CD4-positive, alpha-beta T cell (primary cell): ENCODE measurements at regions not wholly inside any gene's neighbourhood (a gene's known extent, or its start where the extent isn't known, plus 50 kb on each side); places are given as distances from the start of the nearest gene placed in this dataset.

ENCODE experiments used
- ATAC-seq: fragments of 200-7000 bp; cut with Tn5 transposase; one replicate; pipeline ENCODE4 v1.10.0; 2022; ENCODE audit warnings: mild to moderate bottlenecking; ENCODE audit not compliant: poor library complexity
- CTCF ChIA-PET: fragments of 350-600 bp; sonication (Branson Sonifier 250); formaldehyde crosslinking; loops from one replicate; lab custom pipeline; 2021; ENCODE audit warnings: antibody characterized with exemption, inconsistent platforms; lab: Charles Lee
- POLR2A ChIA-PET: fragments of 350-600 bp; sonication (Branson Sonifier 250); formaldehyde crosslinking; loops from one replicate; lab custom pipeline; 2021; ENCODE audit warnings: antibody characterized with exemption, inconsistent platforms; lab: Charles Lee
- DNase-seq, 14 experiments: peaks; one replicate each; pipeline ENCODE4 v3.0.0-alpha.2; 2013 to 2020; ENCODE audit warnings: mixed read lengths in 2 of 14
- H3K27ac ChIP-seq, 2 donors: one replicate each; pipeline versions ENCODE4 v1.5.1 to v1.7.0; 2013; ENCODE audit warnings: low read length in 2 of 2, low read depth in 1 of 2, mild to moderate bottlenecking in 1 of 2
- H3K27me3 ChIP-seq, 2 experiments: 1 replicate in 1 of 2; 2 replicates in 1 of 2; pipeline versions ENCODE4 v1.6.1 to v1.7.0; 2013; ENCODE audit warnings: low read length in 2 of 2, control low read depth in 1 of 2, mild to moderate bottlenecking in 1 of 2, moderate library complexity in 1 of 2; ENCODE audit not compliant: insufficient read depth in 2 of 2, control insufficient read depth in 1 of 2
- H3K36me3 ChIP-seq: one replicate; pipeline ENCODE4 v1.6.1; 2013; ENCODE audit warnings: low read length, control low read depth; ENCODE audit not compliant: insufficient read depth
- H3K4me1 ChIP-seq: one replicate; pipeline ENCODE4 v1.6.1; 2013; ENCODE audit warnings: low read length, control low read depth; ENCODE audit not compliant: insufficient read depth
- H3K4me3 ChIP-seq: one replicate; pipeline ENCODE4 v1.5.1; 2013; ENCODE audit warnings: mild to moderate bottlenecking, low read length, moderate library complexity
- H3K9me3 ChIP-seq, 2 experiments: 1 replicate in 1 of 2; 2 replicates in 1 of 2; pipeline versions ENCODE4 v1.6.1 to v1.7.0; 2013; ENCODE audit warnings: low read length in 2 of 2, mild to moderate bottlenecking in 2 of 2, control low read depth in 1 of 2, moderate library complexity in 1 of 2; ENCODE audit not compliant: control insufficient read depth in 1 of 2, insufficient read depth in 1 of 2
- H3K27ac Mint-ChIP-seq: one replicate; pipeline ENCODE4 v1.8.0; 2020; ENCODE audit warnings: mixed read lengths
- H3K27me3 Mint-ChIP-seq: one replicate; pipeline ENCODE4 v1.8.0; 2021; ENCODE audit warnings: mixed read lengths
- H3K36me3 Mint-ChIP-seq: one replicate; pipeline ENCODE4 v1.8.0; 2021; ENCODE audit warnings: low read depth, mixed read lengths
- H3K4me1 Mint-ChIP-seq: one replicate; pipeline ENCODE4 v1.8.0; 2021; ENCODE audit warnings: low read depth, mixed read lengths
- H3K4me3 Mint-ChIP-seq: one replicate; pipeline ENCODE4 v1.8.0; 2020; ENCODE audit warnings: mild to moderate bottlenecking, mixed read lengths
- H3K9me3 Mint-ChIP-seq: one replicate; pipeline ENCODE4 v1.8.0; 2020; ENCODE audit warnings: mixed read lengths
- intact Hi-C, 2 experiments: fragments of 100-400 bp; cut with DNase I in 1 of 2; cut with micrococcal nuclease in 1 of 2; formaldehyde crosslinking; loops; one replicate each; pipeline versions ENCODE4 v1.15.1 to v1.9.0; 2023 to 2025; cut with DNase I, micrococcal nuclease
- TF ChIP-seq, protein P1 (sequence below): fragments of 200-600 bp; IDR thresholded peaks from one replicate; pipeline ENCODE4 v1.8.0; 2022; ENCODE audit warnings: antibody characterized with exemption, mild to moderate bottlenecking

DNA sequence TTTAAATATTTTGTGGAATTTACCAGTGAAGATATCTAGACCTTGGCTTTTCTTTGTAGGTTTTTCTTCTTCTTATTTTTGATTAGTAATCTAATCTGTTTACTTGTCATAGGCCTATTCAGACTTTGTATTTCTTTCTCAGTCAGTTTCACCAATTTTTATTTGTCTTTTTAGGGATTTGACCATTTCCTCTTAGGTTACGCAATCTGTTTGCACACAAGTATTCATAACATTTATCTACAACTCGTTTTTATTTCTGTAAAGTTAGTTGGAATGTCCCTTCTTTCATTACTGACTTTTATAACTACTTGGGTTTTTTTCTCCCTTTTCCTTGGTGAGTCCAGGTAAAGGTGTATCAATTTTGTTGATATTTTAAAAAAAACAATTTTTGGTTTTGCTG, 545.7 kb downstream of the AACS start:
- no peaks in the 10 kb centered on the region for H3K36me3 ChIP-seq
- POLR2A ChIA-PET: no interaction called here
- intact Hi-C loops: no loop called here
- CTCF ChIA-PET: no interaction called here
- no peaks in the 10 kb centered on the region for H3K9me3 Mint-ChIP-seq
- DNase-seq (no peak), ATAC-seq (no peak)
- H3K4me1 Mint-ChIP-seq: no peaks in the 10 kb centered on the region
- H3K27me3 ChIP-seq: no peaks in the 10 kb centered on the region
- H3K36me3 Mint-ChIP-seq: no peaks in the 10 kb centered on the region
- H3K4me3 Mint-ChIP-seq: no peak overlapping the region
- TF ChIP-seq, protein P1, sequence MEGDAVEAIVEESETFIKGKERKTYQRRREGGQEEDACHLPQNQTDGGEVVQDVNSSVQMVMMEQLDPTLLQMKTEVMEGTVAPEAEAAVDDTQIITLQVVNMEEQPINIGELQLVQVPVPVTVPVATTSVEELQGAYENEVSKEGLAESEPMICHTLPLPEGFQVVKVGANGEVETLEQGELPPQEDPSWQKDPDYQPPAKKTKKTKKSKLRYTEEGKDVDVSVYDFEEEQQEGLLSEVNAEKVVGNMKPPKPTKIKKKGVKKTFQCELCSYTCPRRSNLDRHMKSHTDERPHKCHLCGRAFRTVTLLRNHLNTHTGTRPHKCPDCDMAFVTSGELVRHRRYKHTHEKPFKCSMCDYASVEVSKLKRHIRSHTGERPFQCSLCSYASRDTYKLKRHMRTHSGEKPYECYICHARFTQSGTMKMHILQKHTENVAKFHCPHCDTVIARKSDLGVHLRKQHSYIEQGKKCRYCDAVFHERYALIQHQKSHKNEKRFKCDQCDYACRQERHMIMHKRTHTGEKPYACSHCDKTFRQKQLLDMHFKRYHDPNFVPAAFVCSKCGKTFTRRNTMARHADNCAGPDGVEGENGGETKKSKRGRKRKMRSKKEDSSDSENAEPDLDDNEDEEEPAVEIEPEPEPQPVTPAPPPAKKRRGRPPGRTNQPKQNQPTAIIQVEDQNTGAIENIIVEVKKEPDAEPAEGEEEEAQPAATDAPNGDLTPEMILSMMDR: no peak
- no peak overlapping the region for H3K27ac ChIP-seq
- H3K9me3 ChIP-seq: peaks cover 0 to 9% of the 10 kb centered on the region in 2 experiments
- no peak overlapping the region for H3K27ac Mint-ChIP-seq
- H3K4me3 ChIP-seq: no peak overlapping the region
- no peaks in the 10 kb centered on the region for H3K27me3 Mint-ChIP-seq
- no peaks in the 10 kb centered on the region for H3K4me1 ChIP-seq

DNA sequence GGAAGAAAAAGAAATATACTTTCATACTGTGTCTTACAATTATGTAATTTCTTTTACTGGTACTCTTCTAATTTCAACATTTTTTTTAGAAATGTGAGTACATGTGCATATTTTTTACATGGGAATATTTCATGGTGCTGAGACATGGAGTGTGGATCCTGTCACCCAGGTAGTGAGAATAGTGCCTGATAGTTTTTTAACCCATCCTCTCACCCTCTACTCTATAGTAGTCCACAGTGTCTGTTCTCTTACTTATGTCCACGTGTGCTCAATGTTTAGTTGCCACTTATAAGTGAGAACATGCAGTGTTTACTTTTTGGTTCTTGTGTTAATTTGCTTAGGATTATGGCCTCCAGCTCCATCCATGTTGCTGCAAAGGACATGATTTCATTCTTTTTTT, 548.8 kb downstream of the AACS start:
- DNase-seq (no peak), ATAC-seq (no peak)
- Histone ChIP-seq H3K4me3 (no peak overlapping the region), H3K36me3 (no peaks in the 10 kb centered on the region), H3K27me3 (no peaks in the 10 kb centered on the region), H3K9me3 (peaks cover 0 to 8% of the 10 kb centered on the region in 2 experiments), H3K4me1 (no peaks in the 10 kb centered on the region), H3K27ac (no peak overlapping the region)
- no peaks in the 10 kb centered on the region for H3K4me1 Mint-ChIP-seq
- TF ChIP-seq, protein P1: no peak
- no peak overlapping the region for H3K4me3 Mint-ChIP-seq
- H3K27me3 Mint-ChIP-seq: no peaks in the 10 kb centered on the region
- POLR2A ChIA-PET: no interaction called here
- intact Hi-C loops: no loop called here
- H3K27ac Mint-ChIP-seq: no peak overlapping the region
- CTCF ChIA-PET: no interaction called here
- peaks cover 5% of the 10 kb centered on the region for H3K9me3 Mint-ChIP-seq
- H3K36me3 Mint-ChIP-seq: no peaks in the 10 kb centered on the region

DNA sequence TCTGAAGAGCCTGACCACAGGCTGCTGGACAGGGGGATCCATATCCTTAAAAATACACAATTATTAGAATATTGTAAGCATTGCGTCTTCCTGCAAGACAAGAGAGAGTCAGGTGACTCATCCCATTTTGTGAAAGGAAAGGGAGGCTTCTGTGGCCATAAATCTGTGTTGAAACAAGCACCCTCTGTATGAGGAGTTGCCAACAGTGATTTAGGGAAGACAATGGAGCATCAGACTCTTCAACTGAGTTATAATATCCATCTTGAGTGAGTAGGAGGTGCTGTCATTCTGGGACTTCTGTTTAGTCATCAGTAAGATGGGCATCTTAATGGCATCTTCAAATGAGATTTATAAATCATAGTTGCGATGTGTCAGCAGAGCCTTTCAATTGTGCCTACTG, 554.5 kb downstream of the AACS start:
- no peaks in the 10 kb centered on the region for H3K27me3 Mint-ChIP-seq
- POLR2A ChIA-PET: no interaction called here
- Histone ChIP-seq H3K4me3 (no peak overlapping the region), H3K27me3 (no peaks in the 10 kb centered on the region), H3K9me3 (peaks cover 0 to 4% of the 10 kb centered on the region in 2 experiments), H3K27ac (no peak overlapping the region), H3K36me3 (no peaks in the 10 kb centered on the region), H3K4me1 (no peaks in the 10 kb centered on the region)
- DNase-seq (no peak), ATAC-seq (no peak)
- TF ChIP-seq, protein P1: no peak
- intact Hi-C loops: no loop called here
- no peaks in the 10 kb centered on the region for H3K36me3 Mint-ChIP-seq
- H3K4me3 Mint-ChIP-seq: no peak overlapping the region
- CTCF ChIA-PET: no interaction called here
- no peaks in the 10 kb centered on the region for H3K4me1 Mint-ChIP-seq
- peaks cover 11% of the 10 kb centered on the region for H3K9me3 Mint-ChIP-seq
- no peak overlapping the region for H3K27ac Mint-ChIP-seq
